ENCODE measurements at regions not wholly inside any gene's neighbourhood (a gene's known extent, or its start where the extent isn't known, plus 50 kb on each side); places are given as distances from the start of the nearest gene placed in this dataset.

DNA sequence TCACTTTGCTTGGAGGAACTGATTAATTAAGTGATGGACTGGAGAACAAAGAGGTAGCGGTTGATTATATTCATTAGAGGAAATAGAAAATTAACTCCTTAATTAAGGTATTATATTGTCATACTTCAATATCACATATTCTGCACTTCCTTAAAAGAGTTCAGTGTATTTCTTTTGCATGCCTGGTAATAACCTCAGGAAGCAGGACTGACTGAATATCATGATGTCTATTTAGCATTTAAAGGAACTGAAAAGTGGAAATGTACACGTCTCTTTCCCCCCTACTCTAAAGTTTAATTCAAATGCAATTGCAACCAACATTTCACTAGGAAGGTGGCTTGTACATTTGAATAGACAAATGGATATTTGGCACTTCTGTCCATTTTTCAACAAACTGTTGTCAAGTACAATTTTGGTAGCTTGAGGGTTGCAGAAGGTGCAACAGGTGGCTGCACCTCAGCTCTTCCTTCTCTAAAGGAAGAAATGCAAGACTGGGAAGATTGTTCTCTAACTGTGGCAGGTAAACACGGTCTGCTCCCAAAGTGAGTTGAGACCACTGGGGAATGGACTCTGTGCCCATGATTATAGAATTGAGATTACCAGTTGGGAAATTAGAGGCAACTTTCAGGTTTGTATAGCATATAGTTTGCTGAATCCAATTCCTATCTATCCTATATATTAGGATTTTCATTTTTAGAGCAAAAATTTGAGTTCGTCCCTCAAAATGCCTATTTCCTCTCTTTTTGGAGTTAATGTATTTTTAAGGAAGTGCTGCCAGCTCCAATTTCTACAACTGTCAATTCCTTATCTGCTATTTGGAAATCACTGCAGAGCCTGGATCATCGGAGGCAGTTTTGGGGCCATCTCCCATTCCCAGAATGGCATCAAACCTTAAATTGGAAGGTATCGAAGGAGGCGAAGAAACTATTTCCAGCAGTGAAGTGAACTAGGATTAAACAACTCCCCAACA is 98.9 kb upstream of the TAF11L2 start:
- WGBS, 2 donors (ENCODE audit: low coverage in 1 of 2), result 74 to 79% methylated on average over 3 to 5 of the region's 7 CpGs
- Histone ChIP-seq H3K27ac (no peak overlapping the region), H3K9me3 (no peaks in the 10 kb centered on the region), H3K27me3 (peaks cover 29% of the 10 kb centered on the region), H3K4me1 (no peaks in the 10 kb centered on the region), H3K4me3 (no peak overlapping the region), H3K36me3 (no peaks in the 10 kb centered on the region)
- TF ChIP-seq POLR2A (IDR thresholded peaks at IDR 0.05), result no peak
- TF ChIP-seq, protein P1, sequence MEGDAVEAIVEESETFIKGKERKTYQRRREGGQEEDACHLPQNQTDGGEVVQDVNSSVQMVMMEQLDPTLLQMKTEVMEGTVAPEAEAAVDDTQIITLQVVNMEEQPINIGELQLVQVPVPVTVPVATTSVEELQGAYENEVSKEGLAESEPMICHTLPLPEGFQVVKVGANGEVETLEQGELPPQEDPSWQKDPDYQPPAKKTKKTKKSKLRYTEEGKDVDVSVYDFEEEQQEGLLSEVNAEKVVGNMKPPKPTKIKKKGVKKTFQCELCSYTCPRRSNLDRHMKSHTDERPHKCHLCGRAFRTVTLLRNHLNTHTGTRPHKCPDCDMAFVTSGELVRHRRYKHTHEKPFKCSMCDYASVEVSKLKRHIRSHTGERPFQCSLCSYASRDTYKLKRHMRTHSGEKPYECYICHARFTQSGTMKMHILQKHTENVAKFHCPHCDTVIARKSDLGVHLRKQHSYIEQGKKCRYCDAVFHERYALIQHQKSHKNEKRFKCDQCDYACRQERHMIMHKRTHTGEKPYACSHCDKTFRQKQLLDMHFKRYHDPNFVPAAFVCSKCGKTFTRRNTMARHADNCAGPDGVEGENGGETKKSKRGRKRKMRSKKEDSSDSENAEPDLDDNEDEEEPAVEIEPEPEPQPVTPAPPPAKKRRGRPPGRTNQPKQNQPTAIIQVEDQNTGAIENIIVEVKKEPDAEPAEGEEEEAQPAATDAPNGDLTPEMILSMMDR (IDR thresholded peaks at IDR 0.05), result no peak
- no peak for TF ChIP-seq POLR2AphosphoS5 (IDR thresholded peaks at IDR 0.05)
- TF ChIP-seq EP300 (IDR thresholded peaks at IDR 0.05), result no peak
- no peak for ATAC-seq

DNA sequence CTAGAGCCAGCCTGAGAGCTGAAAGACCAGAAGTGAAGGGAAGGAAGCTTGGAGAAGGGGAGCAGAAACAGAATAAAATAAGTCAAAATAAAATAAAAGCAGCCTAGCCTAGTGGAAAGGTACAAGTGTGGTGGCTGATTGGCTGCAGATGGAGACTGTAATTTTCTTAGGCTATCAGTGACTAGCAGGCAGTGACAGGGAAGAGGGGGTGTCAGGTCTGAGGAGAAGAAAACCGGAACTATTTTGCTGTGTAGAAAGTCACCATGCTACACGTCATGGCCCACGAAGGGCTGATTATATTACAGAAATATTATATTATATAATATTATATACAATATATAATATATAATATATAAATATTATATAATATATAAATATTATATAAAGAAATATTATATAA is 98.1 kb upstream of the TAF11L2 start:
- Histone ChIP-seq H3K4me1 (no peaks in the 10 kb centered on the region), H3K9me3 (no peaks in the 10 kb centered on the region), H3K27ac (no peak overlapping the region), H3K4me3 (no peak overlapping the region), H3K27me3 (peaks cover 29% of the 10 kb centered on the region), H3K36me3 (no peaks in the 10 kb centered on the region)
- 55 to 57% methylated on average over 2 to 3 of the region's 3 CpGs for WGBS, 2 donors (ENCODE audit: low coverage in 1 of 2)
- ATAC-seq, result no peak
- TF ChIP-seq, protein P1 (IDR thresholded peaks at IDR 0.05), result no peak
- TF ChIP-seq POLR2AphosphoS5 (IDR thresholded peaks at IDR 0.05) (no peak), EP300 (IDR thresholded peaks at IDR 0.05) (no peak), POLR2A (IDR thresholded peaks at IDR 0.05) (no peak)

DNA sequence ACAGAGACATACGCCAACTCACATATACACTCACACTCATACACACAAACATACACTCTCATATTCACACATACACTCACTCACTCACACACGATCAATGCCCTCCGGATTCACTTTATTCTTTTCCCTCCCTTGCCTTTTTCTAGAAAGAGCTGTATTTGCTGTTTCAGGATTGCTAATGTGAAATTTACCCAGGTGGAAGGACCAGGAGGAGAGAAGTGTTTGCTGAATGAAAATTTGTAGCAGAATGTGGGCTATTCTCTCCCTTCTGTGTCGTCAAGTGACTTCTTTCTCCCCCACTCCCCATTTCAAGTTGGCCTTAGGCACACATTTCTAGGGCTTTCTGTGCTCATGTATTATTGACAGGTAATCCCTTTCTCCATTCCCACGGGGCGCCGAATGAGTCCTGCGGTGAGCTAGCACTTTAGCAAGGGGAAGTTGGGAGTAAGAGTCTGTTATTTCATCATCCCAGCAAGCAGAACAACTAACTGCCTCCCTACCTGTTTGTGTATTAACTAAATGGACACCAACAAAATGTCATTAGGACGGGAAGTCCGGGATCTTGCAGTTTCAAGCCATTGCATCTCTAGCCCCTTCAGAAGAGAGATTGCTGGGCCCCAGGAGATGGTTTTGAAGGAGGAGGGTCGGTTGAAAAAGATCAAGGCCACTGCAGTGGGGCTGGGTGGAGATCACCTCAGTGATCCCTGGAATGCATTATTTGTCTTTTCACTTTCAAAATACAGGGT is 97.1 kb upstream of the TAF11L2 start:
- Histone ChIP-seq H3K27me3 (peaks cover 29% of the 10 kb centered on the region), H3K4me3 (no peak overlapping the region), H3K4me1 (no peaks in the 10 kb centered on the region), H3K9me3 (no peaks in the 10 kb centered on the region), H3K27ac (no peak overlapping the region), H3K36me3 (no peaks in the 10 kb centered on the region)
- TF ChIP-seq, protein P1 (IDR thresholded peaks at IDR 0.05), result no peak
- no peak for TF ChIP-seq POLR2A (IDR thresholded peaks at IDR 0.05)
- no peak for TF ChIP-seq POLR2AphosphoS5 (IDR thresholded peaks at IDR 0.05)
- TF ChIP-seq EP300 (IDR thresholded peaks at IDR 0.05), result no peak
- no peak for ATAC-seq
- WGBS, 2 donors (ENCODE audit: low coverage in 1 of 2), result 56 to 58% methylated on average over 6 to 9 of the region's 11 CpGs

DNA sequence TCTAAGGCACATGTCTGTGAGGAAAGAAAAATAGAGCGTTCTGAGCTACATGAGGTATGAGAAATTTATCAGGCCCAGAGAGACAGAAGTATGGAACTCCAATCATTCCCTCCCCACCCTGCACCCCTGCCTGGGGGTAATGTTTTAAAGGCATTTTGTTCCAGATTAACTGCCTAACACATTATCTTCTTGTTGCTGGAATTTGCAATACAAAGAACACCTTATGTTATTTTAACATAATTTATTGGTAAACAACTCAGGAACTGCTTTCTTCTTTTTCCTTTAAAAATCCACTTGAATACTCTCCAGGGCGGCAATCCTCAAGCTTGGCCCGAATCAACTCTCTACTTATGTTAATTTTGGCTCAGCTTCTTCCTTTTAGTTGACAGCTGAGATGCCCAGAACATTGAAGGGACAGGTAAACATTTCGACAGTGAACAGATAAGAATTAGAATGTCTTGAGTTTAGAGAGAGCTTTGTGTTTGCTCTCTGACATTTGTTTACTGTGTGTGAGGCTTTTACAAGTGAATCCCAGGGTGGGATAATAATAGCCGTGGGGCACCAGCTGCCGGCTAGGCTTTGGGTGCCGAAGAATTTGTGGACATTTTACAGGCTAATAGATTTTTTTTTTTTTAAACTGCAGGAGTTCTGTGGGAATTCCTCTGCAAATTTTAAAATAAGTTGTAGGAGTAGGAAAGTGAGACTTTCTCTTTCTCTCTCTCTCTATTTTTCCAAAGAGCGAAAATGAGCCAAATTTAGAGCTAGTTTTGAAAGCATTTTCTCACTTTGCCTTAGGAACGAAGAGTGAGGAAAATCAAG is 96.4 kb upstream of the TAF11L2 start:
- no peak for ATAC-seq
- Histone ChIP-seq H3K4me1 (no peaks in the 10 kb centered on the region), H3K27me3 (peaks cover 29% of the 10 kb centered on the region), H3K27ac (no peak overlapping the region), H3K4me3 (no peak overlapping the region), H3K36me3 (no peaks in the 10 kb centered on the region), H3K9me3 (no peaks in the 10 kb centered on the region)
- 14 to 22% methylated on average over 8 to 9 of the region's 9 CpGs for WGBS, 2 donors (ENCODE audit: low coverage in 1 of 2)
- no peak for TF ChIP-seq POLR2A (IDR thresholded peaks at IDR 0.05)
- no peak for TF ChIP-seq EP300 (IDR thresholded peaks at IDR 0.05)
- no peak for TF ChIP-seq POLR2AphosphoS5 (IDR thresholded peaks at IDR 0.05)
- TF ChIP-seq, protein P1 (IDR thresholded peaks at IDR 0.05), result no peak
